Cardiac fibroblast (primary cell): ENCODE measurements at regions not wholly inside any gene's neighbourhood (a gene's known extent, or its start where the extent isn't known, plus 50 kb on each side); places are given as distances from the start of the nearest gene placed in this dataset.

ENCODE experiments used
- DNase-seq, 2 donors: peaks; one replicate each; pipeline versions ENCODE4 v3.0.0 to v3.0.0-alpha.2; 2010; ENCODE audit warnings: low read depth in 2 of 2
- H3K4me3 ChIP-seq, 2 donors: replicated peaks in 1 of 2; 1 replicate in 1 of 2; 2 replicates in 1 of 2; pipeline ENCODE4 v1.5.1; 2011; ENCODE audit warnings: low read depth in 2 of 2, low read length in 2 of 2, mild to moderate bottlenecking in 2 of 2, moderate library complexity in 1 of 2
- TF ChIP-seq, protein P1 (sequence below): IDR thresholded peaks from one replicate; pipeline ENCODE4 v1.5.1; 2011; ENCODE audit warnings: low read depth, mild to moderate bottlenecking, low read length, inconsistent platforms

DNA sequence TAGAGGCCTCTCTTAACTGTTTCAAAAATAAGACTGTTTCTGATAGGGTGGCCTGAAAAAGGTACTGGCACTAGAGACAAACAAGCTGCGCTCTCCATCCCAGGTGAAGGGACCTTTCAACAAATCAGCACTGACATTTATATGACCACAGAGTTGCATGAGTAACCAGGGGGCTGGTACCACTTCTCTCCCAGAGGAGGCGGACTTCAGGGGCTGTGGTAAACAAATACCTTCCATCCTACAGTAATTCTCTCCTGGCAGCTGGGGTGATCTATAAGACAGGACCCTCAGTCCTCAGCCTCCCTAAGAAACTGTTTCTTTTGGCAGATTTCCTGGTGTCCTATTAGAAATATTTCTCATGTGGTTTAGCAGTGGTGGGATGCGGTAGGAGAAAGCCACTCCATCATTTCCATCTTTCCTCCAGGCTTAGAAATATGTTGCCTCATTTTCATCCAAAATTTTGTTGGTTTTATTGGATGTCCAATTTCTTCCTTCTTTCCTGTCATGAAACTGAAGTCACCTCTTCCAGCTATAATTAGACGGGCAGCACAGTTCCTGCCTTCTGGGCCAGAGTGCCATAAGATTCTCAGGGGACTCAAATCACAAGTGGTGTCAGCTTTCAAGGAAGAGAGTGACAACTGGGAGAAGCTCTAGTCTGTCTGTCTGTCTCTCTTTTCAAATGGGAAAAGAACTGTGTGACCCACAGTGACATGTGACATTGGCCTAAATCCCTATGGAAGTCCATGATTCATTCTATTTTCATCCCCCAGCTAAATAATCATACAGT, 96.4 kb downstream of the CYRIA start:
- DNase-seq: no peak
- no peak overlapping the region for H3K4me3 ChIP-seq

DNA sequence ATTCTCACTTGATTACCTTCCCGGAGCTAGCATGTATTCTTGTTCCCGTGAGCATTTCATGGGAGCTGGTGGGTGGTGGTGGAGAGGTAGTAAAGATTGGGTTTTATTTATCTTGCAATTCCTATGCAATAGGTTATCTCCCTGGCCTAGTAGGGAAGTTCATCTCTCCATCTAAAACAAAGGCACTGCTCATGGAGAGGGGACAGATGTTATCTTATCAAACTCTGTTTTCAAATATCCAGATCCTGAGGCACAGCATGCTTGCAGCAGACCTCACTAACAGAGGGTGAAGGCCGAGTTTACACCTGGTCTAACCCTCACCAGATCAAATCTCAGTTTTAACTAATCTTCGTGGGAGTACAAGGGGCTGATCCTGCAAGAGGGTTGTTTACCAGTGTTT, 98.9 kb downstream of the CYRIA start:
- H3K4me3 ChIP-seq: no peak overlapping the region
- TF ChIP-seq, protein P1, sequence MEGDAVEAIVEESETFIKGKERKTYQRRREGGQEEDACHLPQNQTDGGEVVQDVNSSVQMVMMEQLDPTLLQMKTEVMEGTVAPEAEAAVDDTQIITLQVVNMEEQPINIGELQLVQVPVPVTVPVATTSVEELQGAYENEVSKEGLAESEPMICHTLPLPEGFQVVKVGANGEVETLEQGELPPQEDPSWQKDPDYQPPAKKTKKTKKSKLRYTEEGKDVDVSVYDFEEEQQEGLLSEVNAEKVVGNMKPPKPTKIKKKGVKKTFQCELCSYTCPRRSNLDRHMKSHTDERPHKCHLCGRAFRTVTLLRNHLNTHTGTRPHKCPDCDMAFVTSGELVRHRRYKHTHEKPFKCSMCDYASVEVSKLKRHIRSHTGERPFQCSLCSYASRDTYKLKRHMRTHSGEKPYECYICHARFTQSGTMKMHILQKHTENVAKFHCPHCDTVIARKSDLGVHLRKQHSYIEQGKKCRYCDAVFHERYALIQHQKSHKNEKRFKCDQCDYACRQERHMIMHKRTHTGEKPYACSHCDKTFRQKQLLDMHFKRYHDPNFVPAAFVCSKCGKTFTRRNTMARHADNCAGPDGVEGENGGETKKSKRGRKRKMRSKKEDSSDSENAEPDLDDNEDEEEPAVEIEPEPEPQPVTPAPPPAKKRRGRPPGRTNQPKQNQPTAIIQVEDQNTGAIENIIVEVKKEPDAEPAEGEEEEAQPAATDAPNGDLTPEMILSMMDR: no peak
- no peak for DNase-seq

More for the DNA sequence above, 96.4 kb downstream of the CYRIA start:
- TF ChIP-seq, protein P1: no peak

DNA sequence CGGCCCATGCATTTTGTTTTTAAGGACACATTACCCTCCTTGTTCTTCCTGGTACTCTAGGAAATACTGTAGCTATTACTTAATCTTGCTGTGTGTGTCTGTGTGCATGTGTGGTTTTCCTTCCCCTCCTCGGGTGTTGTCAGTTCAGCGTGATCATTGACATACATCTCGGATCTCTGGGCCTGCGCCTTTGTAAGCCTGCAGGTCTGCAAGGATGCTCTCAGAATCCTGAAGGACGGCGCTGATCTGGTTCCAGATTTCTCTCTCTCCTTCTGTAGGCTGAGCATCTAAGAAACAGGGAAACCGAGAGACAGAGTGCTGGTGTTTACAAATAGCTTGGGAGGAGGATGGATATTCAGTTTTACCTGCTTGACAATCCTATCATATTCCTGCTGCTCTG, 100.2 kb downstream of the CYRIA start:
- H3K4me3 ChIP-seq: no peak overlapping the region
- DNase-seq: no peak
- TF ChIP-seq, protein P1: no peak

DNA sequence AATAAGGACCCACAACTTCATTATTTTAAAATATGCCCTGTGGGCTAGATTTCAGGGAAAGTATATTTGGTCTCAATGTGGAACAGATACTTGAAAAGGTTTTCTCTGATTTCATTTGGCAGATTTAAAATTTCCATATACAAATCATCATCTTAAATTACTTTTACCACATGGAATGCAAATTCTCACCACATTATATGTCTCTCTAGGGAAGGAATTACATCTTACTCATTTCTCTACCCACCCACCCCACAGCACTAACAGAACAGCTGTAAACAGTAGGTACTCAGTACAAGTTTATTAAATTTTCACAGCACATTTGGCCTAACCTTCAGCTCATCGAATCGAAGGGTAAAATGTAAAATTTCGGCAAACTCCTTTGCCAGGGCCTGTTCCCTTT, 104.0 kb downstream of the CYRIA start:
- no peak overlapping the region for H3K4me3 ChIP-seq
- DNase-seq: no peak
- TF ChIP-seq, protein P1: no peak

DNA sequence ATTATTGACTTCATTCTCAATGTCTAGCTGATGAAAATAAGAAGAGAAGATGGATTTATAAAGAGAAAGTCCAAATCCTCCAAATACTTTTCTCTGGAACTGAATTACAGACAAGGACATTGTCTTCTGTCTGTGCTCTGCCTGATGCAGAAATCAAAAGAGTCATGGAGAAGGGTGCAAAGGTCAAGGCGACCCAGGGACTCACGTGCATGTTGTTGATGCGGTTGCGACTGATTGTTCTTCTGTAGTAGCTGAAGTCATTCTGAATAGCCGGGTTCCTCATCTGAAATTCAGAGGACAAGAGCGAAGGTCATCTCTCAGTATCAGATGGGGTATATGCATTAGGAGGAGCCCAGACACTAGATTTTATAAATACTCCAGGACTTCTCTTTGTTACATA, 104.4 kb downstream of the CYRIA start:
- TF ChIP-seq, protein P1: no peak
- DNase-seq: no peak
- H3K4me3 ChIP-seq: no peak overlapping the region

DNA sequence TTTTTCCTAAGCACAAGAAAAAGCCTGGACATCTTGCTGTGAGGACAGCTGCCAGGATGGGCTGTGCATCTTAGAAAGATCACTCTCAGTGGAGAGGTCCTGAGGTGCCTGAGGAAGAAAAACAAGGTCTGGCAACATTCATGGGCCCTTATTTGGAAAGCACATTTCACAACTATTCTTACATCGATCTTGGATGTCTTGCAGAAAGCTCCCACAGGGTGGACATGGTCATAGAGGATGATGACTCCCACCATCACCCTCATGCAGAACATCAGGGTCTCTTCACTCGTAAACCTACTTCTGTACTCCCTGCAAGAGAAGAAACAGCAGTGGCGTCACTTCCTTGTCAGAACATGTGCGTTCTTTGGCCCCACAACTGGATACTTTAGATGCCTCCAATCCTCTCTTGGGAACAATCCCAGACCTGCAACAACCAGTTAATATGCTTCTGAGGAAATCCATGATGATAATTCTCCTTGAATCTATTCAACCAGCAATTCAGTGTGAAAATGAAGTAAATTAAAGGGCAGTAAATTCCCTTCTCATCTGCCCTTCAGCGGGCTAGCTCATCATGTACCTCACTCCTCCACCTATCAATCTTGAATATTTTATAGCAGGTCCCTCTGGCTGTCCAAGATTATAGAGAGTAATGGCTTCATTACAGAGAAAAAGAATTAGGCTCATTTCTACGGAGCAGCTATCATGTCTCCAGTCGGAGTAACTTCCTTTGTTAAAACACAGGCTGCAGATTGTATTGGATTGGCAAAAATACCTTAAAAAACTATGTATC, 106.2 kb downstream of the CYRIA start:
- DNase-seq: no peak
- H3K4me3 ChIP-seq: no peak overlapping the region
- TF ChIP-seq, protein P1: no peak
